ENCODE measurements at regions not wholly inside any gene's neighbourhood (a gene's known extent, or its start where the extent isn't known, plus 50 kb on each side); places are given as distances from the start of the nearest gene placed in this dataset.

DNA sequence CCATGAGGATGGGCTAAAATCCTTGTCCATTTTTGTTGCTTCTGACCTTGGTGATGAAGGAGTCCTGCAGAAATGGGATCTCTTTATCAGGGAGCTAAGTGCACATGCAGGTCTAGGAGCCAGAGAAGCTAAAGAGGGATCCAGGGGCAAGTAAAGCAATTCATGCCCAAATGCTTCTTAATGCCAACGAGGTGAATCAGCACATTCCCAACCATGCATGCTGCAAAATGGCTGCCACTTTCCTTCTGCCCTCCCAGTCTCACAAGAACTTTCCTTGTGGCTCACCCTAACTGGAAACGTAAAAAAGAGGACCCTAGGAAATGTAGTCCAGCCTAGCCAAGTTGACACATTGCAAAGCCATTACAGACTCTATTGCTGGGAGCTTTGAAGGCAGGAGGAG, 298.4 kb downstream of the MAFB start:
- DNase-seq (ENCODE audit: low read depth) = no peak

DNA sequence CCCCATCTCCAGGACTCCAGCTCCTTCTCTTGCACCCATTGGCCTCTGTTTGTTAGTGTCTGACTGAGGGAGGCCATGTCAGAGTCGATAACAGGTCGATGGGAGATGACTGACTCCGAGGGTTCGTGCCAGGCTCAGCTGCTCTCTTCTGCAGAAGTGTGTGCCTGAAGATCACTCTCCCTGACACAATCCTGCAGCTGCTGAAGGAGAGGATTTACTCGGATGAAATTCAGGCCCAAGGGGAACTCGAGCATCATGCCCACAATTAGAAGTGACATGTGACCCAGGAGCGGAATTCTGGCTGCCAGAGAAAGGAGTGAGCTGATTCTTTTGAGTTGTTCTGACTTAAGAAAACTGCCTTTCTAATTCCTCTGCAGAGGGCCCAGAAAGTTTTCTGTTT, 318.2 kb downstream of the MAFB start:
- DNase-seq (ENCODE audit: low read depth) = no peak

DNA sequence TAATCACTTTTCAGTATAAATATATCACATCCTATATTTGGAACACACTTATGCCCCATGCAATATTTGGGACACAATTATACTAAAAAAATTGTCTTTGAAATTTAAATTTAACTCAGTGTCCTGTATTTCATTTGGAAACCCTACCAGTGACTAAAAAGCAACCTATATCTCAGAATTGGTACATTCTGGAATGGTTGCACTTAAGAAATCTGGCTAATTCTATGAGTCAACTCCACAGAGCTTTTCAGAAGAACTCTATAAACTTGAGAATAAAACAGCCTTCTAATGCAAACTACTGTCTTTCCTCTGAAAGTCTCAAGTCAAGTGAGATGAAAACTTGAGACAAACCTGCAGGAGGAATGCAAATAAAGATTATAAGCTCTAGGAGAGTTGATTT, 320.2 kb downstream of the MAFB start:
- no peak for DNase-seq (ENCODE audit: low read depth)

DNA sequence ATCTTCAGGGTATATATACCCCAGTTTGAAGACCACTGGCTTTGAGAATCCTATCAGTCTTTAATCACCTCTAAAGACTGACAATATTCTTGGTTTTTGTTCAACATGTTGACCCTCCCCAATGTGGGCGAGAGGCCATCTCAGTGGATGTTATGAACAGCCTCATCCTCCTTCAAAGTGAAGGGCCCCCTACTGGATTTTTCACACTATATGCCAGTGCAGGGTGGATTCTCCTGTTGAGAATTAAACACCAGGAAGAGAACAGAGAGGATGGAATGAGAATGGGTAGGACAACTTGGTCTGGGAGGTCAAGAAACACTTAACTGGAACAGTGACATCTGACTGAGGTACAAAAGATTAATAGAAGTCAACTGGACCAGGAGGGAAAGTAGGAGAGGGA, 327.1 kb downstream of the MAFB start:
- no peak for DNase-seq (ENCODE audit: low read depth)

DNA sequence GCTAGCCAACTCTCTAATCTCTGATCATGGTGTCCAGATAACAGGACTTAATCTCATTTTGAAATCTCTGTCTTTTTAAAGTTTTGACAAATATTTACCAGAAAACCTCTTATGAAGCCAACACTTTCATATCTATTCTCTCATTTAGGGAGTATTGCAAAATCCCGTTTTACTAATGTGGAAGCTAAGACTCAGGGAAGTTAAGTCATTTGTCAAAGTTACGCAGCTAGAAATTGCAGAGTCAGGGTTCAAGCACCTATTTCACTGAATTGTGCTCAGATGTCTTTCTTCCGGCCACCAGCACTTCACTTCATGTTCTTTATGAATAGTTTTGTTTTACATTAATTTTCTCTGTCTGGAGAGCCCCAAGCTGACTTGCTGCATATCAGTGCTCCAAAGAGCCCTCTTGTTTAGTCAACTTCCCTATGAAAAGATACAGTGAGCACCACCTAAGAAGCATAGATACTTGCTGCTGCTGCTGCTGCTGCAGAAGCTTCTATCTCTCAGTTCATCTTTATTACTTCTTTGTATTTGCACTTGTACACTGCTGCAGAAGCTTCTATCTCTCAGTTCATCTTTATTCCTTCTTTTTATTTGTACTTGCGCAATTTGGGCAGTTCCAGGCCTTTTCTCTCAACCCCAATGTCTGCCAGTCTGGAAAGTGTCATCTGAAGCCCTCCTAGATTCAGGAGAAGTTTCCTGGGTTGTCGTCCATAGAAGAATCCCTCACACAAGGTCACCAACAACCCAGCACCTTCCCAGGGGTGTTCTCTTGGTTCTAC, 329.7 kb downstream of the MAFB start:
- no peak for DNase-seq (ENCODE audit: low read depth)

DNA sequence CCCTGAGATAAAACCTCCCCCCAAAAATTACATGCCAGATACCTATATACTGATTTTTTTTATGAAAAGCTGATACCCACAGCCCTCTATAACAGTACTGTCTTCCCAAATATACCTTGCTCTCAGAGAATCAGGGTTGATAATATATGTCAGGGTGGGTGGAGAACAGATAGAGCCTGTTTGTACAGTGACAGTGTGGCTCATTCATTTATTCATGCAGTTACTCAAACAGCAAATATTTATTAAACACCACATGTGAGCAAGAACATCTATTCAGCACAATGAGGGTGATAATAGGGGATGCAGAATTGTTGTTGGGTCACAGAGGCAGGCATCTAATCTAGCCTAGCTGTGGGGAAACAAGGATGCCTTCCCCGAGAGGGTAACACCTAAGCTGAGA, 334.2 kb downstream of the MAFB start:
- DNase-seq (ENCODE audit: low read depth) = no peak

DNA sequence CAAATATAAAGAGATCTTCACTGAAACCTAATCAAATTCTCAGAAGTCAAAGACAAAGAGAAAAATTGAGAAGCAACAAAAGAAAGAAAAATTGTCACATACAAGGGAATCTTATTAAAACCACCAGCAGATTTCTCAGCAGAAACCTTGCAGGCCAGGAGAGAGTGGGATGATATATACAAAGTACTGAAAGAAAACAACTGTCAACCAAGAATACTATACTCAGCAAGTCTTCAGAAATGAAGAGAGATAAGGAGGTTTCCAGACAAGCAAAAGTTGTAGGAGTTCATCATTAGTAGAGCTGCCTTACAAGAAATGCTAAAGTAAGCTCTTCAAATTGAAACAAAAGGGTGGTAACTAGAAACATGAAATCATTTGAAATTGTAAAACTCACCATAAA, 345.6 kb downstream of the MAFB start:
- DNase-seq (ENCODE audit: low read depth) = no peak

DNA sequence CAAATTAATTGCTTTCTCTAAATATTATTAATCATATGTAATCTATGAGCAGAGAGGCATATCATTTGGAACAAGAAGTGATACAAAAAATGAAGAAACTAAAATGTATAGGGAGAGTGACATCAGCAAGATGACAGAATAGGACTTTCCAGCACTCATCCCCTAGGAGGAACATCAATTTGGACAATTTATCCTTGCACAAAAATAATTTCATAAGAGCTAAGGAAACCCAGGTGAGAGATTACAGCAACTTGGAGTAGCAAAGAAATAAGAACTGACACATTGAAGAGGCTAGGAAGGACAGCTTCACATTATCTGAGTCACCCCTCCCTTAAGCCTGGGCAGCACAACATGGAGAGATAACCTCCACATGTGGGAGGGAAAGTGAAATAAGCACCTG, 347.5 kb downstream of the MAFB start:
- DNase-seq (ENCODE audit: low read depth) = no peak

DNA sequence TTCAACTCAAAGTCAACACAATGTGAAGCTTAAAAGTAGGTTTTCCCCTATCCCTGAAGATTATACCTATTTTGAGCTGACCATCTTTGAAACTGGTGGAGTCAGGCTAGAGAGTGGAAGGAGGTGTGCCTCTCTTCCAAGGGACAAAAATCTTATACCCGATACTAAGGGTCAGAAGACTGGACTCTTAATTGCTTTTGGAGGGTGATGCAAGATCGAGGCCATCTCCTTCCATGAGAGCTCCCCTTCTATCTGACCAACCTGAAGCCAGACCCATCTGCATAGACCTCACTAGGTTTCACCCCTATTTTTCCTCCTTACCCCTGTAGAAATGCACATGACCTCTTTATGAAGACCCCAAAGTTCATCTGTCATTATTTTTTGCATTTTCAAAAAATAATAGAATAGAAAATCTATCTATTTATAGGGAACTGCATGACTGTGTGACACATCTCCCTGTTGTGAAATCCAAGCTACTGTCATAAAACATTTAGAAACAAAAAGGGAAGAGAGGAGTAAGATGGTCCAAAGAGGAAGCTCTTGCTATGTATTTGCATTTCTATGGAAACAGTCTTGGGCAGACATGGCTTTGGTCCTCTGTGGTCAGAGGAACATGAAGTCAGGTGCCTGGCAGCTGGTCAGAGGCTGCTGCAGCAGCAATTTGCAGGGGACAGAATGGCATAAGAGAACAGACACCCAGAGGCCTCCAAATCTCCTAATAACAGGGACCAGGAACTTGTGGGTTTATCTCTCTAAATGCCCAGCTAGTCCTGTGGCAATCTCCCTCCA, 349.2 kb downstream of the MAFB start:
- DNase-seq (ENCODE audit: low read depth) = no peak

DNA sequence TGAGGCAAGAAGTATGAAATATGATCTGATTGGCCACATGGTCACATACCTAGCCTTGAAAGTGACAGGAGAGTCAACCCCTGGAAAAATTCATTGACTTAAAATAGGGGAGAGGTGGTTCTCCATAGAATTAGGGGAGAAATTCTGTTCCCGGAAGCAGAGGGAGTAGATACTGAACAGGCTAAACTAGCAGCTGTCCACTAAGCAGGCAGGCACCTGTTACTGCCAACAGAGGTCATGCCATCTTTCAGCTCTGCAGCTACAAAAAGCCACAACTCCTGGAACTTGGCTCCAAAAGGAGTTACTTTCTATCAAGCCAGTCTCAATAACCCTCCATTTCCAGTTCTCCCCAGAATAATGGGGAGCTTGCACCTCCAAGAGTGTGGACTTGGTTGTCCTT, 352.5 kb downstream of the MAFB start:
- DNase-seq (ENCODE audit: low read depth) = no peak

DNA sequence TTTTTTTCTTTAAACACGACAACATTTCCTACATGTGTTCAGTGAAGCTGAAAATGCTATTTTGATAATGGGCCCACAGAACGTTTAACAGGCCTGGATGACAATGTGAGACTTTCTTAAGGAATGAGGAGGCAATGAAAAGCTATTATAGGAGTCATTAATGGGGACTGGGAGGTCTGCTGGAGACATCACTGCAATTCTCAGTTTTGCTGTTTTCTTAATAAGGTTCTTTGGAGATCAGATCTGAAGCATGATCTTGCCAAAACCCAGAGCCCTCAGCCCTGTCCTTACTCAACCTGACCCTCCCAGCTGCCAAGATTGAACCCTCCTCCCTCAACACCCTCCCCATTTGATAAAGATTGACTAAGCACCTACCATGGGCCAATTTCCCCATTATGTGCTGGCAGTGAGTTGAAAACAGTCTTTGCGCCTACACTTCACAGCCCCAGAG, 353.1 kb downstream of the MAFB start:
- no peak for DNase-seq (ENCODE audit: low read depth)

DNA sequence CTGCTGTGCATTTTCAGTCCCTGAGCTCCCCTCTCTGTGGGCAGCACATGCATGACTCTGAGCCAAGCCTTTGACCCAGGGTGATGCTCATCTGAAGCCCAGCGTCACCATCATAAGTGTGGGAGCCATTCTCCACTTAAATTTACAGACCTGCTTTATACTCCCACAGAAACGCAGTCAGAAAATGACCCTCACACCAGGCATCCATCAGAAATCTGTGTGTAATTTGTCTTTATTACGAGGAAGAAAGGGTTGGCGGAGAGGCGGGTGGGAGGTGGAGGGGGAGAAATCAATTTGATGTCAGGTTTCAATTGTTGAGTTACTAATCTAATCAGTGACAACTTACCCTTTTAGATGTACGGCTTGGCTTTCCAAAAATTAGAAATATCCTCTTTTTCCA, 353.6 kb downstream of the MAFB start:
- DNase-seq (ENCODE audit: low read depth) = no peak

DNA sequence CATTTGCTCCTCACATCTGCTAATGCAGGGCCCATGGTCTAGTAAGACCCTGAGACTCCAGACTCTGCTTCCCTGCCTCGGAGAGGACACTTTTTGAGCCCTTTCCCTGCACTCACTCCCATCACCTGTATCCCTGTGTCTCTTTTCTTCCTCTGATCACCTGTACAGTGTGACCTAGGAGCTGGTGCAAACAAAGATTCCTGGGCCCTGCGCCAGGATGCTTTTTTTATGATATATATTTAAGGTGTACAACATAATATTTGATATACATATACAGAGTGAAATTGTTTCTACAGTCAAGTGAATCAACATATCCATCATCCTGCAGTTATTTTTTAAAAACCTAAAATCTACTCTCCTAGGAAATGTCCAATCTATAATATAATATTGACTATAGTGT, 355.4 kb downstream of the MAFB start:
- no peak for DNase-seq (ENCODE audit: low read depth)

DNA sequence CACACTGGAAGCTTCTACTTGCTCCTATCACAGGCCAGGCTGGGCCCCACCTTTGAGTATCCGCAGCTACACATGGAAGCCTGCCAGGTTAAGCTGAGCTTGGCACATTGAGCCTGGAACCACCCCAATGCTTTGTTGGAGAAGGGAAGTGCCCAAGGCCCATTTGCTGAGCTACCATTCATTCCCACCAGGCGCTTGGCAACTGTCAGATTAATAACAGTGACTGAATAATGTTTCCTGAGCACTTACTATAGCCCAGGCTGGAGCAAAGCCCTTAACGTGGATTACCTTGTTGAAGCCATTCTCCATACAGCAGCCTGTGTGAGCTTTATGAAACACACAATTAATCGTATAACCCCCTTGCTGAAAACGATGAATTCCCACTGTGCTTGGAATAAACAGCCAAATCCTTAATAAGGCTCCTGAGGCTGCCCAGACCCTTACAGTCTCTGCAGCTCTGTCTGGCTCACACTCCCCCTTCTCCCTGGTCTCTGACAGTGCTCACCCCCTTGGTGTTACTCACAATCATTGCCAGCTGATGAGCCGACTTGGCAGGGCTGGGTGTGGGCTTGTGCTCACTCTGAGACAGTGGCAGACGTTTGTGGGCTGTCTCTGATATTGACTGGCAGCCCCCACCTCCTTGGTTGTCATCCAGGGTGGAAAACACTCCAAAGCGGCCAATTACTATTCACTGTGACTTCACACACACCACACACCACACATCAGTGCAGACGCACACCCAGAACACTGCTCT, 357.1 kb downstream of the MAFB start:
- no peak for DNase-seq (ENCODE audit: low read depth)

DNA sequence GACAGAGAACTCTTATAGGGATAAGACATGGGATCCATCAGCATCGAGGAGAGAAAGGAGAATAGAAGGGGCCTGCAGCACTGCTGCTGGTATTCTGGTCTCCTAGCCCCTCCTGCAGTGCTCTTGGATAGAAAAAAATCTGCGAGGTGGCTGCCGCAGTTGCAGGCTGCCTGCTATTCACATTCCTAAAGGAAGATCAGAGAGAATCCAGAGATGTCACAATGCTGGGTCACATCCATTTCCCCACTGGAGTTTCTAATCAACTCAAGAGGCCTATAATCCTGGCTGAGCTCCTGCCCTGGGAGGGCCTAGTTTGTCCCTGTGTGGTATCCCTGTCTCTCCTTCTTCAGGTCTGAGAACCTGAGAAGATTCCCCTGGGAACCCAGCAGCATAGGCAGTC, 357.8 kb downstream of the MAFB start:
- DNase-seq (ENCODE audit: low read depth) = no peak

DNA sequence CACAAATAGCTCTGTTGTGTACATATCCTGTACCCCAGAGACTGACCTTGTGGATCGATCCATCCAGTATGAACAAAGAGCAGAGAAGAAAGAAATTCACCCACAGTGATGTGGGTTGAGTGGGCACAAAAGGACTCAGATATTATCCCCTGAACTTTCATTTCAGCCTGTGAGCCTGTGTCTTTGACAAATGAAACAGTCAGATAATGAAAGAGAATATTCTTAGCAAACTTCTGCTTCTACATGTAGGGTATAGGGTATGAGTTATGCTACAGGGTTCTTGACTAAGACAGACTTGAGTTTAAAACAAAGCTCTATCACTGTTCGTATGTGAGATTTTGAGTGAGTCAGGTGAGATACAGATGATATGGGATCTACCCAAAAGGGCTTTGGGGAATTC, 359.7 kb downstream of the MAFB start:
- DNase-seq (ENCODE audit: low read depth) = no peak

DNA sequence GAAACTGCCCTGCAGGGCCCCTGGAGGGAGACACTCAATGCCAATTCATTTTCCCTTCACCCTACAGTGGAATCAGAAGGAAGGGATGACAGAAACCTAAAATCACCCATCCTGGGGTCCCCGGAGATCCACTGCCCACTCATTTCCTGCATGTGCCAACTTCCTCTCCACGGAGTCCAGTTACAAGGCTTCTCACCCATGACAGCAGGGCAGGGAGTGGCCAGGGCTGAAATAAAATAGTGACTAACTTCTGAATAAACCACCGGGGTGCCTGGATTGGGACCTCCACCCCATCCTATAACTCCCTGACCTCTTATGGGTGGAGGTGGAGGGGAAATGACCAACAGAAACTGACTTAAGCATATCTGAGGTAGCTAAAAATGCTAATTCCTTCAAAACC, 362.3 kb downstream of the MAFB start:
- DNase-seq (ENCODE audit: low read depth) = no peak

DNA sequence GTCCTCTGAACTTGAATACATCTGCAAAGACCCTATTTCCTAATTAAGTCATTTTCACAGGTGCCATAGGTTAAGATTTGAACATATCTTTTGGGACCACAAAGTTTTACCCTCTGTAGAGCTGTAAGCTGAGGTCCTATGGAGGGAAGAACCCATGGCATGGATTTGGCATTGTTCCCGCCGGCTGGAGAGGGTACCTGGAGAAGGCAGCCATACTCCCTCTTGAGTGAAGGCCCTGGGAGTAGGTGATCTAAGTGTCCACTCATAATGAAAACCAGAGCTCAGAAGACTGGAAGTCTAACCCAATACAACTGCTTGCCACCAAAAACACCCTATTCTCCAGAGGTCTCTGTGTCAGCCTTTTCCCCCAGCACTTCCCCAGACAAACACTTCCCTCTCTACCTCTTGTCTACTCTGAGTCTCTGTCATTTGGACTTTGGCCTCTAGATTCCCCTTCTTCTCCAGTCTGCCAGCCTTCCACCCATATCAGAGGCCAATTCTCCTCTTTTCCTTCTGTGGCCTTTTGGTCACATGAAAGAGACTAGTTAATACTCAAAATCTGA, 363.9 kb downstream of the MAFB start:
- DNase-seq (ENCODE audit: low read depth) = no peak

DNA sequence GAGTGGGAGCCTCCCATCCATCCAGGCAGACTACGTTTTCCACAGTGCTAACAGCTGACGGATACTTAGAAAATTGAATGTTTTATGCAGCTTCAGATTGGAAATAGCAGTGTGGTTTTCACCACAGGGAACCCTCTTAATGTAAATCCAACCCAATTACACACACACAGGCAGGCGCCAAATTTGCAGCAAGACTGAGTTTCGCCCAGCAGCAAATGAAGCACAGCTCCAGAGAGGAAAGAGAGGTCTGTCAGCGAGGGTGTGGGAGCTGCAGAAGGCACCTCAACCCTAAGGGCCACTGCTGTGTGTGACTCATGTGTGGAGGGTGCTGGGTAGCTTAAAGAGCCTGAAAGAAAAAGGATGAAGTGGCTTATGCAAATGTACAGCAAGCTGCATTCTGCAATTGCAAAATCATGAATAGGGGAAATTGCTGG, 365.7 kb downstream of the MAFB start:
- no peak for DNase-seq (ENCODE audit: low read depth)

DNA sequence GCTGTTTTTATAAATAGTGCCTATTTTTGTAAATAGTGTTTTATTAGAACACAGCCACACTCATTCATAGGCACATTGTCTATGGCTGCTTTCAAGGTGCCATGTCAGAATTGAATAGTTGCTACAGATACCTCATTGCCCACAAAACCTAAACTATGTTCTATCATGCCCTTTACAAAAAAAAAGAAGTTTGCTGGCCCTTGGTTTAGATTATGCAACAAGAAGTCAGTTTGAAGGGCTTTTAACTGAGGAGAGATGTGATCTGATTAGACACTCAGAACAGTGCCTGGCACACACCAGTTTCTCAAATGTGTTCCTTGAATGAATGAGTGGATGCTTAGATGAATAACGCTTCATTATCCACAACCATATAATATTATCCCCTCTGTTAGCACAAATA, 366.1 kb downstream of the MAFB start:
- DNase-seq (ENCODE audit: low read depth) = no peak

DNA sequence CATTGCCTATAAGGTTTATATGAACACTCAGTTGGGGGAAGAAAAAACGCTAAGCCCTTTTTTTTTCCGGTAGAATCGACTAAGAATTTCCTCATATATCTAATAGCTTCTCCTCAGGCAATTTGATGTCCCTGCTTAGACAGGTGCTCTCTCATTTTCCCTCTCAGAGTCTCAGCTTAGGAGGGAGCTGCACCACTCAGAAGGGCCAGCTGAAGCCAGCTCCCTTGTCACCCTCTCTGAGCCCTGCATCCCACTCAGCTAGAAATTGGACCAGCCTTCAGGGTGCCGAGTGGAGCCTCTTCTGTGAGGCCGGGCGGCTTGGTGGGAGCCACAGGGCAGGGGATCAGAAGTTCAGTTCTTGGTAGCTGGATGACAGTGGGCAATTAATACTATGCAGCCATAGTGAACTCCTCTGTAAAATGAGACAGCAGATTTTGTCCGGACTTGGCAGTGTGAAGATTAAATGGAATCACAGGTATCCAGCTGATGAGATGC, 368.5 kb downstream of the MAFB start:
- DNase-seq (ENCODE audit: low read depth) = no peak

DNA sequence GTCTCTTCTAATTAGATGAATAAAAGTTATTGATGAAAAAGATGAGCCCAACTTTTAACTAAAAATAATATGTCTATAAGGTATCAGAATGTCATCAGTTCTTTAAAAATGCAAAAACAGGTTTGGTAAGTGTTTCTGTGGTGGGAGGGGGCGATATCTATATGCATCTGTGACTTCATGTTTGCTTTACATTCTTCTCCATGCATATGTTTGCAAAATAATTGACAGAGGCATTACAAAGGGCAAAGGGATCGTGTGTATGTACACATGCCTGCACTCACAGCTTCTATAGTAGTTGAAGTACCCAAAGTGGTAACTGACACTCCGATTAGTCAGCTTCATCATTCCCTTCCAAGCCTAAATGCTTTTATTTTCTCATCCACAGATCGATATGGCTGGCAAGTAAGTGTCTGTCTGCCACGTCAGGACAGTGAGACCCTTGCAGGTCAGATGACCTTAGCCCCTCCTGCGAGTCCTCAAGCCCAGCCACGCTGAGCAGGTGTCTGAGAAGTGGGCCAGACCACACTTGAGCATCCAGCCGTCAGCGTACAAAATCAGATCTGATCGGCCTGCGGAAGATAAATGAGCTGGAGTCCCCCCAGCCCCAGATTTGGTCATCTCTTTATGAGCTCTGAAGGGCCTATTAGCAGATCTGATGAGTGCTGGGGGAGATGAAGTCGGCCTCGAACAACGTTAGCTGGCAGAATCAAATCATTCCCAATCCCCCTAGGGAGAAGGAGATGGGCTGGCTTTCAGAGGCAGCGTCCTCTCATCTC, 369.1 kb downstream of the MAFB start:
- DNase-seq (ENCODE audit: low read depth) = no peak

Data from amniotic epithelial cell (primary cell).